ENCODE measurements at regions not wholly inside any gene's neighbourhood (a gene's known extent, or its start where the extent isn't known, plus 50 kb on each side); places are given as distances from the start of the nearest gene placed in this dataset.

DNA sequence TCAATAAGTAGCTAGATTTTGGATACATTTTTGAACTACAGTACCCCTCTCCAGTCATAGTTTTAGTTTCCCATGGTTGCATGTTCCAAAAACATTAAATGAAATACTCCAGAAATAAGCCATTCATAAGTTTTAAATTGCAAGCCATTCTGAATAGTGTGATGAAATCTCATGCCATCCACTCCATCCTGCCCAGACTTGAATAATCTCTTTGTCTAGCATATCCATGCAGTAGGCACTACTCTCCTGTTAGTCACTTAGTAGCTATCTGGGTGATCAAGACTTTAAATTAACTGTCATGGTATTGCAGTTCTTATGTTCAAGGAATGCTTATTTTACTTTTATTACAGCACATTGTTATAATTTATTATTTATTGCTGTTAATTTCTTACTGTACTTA is 237.4 kb downstream of the SPANXN1 start:
- TF ChIP-seq, protein P1, sequence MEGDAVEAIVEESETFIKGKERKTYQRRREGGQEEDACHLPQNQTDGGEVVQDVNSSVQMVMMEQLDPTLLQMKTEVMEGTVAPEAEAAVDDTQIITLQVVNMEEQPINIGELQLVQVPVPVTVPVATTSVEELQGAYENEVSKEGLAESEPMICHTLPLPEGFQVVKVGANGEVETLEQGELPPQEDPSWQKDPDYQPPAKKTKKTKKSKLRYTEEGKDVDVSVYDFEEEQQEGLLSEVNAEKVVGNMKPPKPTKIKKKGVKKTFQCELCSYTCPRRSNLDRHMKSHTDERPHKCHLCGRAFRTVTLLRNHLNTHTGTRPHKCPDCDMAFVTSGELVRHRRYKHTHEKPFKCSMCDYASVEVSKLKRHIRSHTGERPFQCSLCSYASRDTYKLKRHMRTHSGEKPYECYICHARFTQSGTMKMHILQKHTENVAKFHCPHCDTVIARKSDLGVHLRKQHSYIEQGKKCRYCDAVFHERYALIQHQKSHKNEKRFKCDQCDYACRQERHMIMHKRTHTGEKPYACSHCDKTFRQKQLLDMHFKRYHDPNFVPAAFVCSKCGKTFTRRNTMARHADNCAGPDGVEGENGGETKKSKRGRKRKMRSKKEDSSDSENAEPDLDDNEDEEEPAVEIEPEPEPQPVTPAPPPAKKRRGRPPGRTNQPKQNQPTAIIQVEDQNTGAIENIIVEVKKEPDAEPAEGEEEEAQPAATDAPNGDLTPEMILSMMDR (IDR thresholded peaks at IDR 0.05): no peak
- DNase-seq (ENCODE audit: low spot score): no peak
- H3K4me3 ChIP-seq: no peak overlapping the region

DNA sequence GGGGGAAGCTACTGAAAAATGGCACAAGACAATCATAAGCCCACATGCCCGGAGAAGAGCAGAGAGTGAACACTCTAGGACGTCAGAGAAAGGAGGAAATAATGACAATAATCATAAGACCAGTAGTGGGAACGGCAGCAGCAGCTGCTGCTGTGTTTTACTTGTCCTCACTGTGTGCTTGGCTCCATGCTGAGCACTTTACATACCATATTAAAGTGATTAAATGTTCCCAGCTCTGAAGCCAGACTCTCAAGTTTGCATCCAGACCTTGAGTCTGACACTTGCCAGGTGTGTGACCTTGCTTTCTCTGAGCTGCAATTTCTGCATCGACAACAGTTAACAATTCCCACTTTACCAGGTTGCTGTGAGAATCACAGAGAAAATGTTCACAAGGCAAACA is 255.4 kb downstream of the SPANXN1 start:
- TF ChIP-seq, protein P1 (IDR thresholded peaks at IDR 0.05): no peak
- no peak for DNase-seq (ENCODE audit: low spot score)
- Histone ChIP-seq H3K4me3 (no peak overlapping the region), H3K27ac (no peak overlapping the region)

More for the DNA sequence above, 237.4 kb downstream of the SPANXN1 start:
- no peak overlapping the region for H3K27ac ChIP-seq

DNA sequence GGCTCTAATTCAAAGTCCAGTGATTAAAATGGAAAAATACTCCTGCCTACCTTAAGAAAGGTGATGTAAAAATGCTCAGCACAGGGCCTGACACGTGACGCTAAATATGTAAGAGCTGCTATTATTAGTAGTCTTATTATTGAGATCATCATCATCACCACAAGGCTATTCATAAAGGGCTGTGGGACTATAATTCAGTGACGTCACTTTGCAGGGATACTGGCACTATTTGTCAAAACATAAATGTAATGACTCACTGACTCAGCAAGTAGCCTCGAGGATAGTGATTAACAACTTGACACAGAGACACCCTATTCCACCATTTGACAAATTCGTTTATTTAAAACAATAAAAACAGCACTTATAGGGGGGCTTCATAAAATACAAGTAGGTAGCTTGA is 258.9 kb downstream of the SPANXN1 start:
- H3K4me3 ChIP-seq: no peak overlapping the region
- TF ChIP-seq, protein P1 (IDR thresholded peaks at IDR 0.05): no peak
- no peak for DNase-seq (ENCODE audit: low spot score)
- no peak overlapping the region for H3K27ac ChIP-seq

DNA sequence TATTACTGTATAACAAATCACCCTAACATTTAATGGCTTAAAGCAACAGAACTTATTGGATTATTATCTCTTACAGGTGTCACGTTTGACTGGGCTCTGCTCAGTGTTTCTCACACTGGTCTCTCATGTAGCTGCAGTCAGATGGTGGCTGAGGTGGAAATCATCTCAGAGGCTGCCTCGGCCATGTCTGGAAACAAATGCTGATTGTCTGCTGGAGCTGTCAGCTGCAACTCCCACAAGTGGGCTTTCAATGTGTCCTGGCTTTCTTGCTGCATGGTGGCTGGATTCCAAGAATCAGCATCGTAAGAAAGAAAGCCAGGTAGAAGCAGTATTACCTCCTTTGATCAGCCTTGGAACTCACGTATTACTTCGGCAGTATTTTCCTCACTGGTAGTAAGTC is 277.6 kb downstream of the SPANXN1 start:
- Histone ChIP-seq H3K4me3 (no peak overlapping the region), H3K27ac (no peak overlapping the region)
- DNase-seq (ENCODE audit: low spot score): no peak
- TF ChIP-seq, protein P1 (IDR thresholded peaks at IDR 0.05): no peak

DNA sequence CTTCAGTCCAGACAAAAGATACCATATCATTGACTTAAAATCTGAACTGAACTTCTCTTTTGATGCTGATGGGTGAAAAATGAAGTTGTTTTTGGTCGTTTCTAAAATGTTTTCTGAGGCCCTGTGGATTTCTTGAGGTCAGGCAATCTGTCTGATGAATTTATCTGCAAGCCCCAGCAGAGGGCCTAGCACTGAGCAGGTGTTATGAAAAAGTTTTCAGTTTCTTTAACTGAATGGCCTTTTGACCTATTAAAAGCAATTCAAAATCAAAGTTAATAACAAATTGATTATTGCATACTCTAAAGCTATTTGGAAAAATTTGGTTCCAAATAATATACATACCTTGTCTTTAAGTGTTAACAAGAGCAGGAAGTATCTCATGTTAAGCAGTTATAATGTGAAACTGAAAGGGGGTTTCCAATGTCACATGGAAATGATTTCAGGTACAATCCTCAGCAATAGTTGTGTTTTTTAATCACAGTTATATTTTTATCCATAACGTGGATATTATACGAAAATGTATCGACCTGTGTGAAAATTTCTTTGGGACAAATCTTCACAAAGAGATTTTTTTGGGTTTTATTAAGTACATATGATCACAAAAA is 285.0 kb downstream of the SPANXN1 start:
- Histone ChIP-seq H3K4me3 (no peak overlapping the region), H3K27ac (no peak overlapping the region)
- TF ChIP-seq, protein P1 (IDR thresholded peaks at IDR 0.05): no peak
- no peak for DNase-seq (ENCODE audit: low spot score)

DNA sequence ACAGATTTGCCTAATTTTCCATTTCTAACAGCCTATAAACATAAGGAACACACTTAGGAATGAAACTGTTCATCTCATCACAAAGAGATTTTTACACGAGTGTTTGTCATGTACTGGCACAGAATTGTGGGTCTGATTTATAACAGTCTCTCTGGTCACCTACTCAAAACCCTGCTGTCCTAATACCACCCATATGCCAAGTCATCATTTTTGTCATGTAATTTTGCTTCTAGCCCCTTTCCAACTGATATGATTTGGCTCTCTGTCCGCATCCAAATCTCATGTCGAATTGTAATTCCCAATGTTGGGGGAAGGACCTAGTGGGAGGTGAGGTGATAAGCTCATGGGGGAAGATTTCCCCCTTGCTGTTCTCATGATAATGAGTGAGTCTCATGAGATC is 284.1 kb upstream of the SLITRK2 start:
- TF ChIP-seq, protein P1 (IDR thresholded peaks at IDR 0.05): no peak

DNA sequence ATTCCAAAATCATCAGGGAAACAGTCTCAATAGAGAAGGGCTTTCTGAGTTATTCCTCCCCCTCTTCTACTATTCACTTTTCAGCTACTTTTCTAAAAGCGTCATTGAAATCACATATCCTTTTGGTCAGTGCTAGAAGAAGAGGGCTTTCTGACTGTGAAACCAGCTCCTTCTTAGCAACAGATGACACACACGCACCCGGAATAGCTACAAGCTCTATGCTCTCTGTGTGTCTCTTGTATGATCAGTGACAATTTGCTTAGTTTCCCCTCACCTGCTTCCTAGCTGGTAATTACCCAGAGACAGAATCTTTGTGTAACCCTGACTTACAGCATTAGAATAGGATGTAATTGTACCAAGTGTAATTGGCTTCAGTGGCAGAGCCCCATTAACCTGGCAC is 268.1 kb upstream of the SLITRK2 start:
- TF ChIP-seq, protein P1 (IDR thresholded peaks at IDR 0.05): no peak
- no peak overlapping the region for H3K4me3 ChIP-seq
- no peak overlapping the region for H3K27ac ChIP-seq
- DNase-seq (ENCODE audit: low spot score): no peak

More for the DNA sequence above, 284.1 kb upstream of the SLITRK2 start:
- Histone ChIP-seq H3K27ac (no peak overlapping the region), H3K4me3 (no peak overlapping the region)
- no peak for DNase-seq (ENCODE audit: low spot score)

Measured in coronary artery (tissue), 2 donors.